HL-60/S4 treated with phorbol 12-myristate 13-acetate at 8.2 ng/mL for 4 days and 3 days (cell line): ENCODE measurements at regions not wholly inside any gene's neighbourhood (a gene's known extent, or its start where the extent isn't known, plus 50 kb on each side); places are given as distances from the start of the nearest gene placed in this dataset.

Source experiments
- in situ Hi-C: fragments of 300-500 bp; cut with MboI; formaldehyde crosslinking; loops from 2 replicates; pipeline ENCODE4 v1.15.0; 2022; ENCODE audit warnings: low sequenced_read_pairs

- in situ Hi-C loops: no loop called here
Observed at GRCh38 chr1:88399690-88400089, 284.4 kb upstream of the PKN2 start.

GRCh38 chr1:88401313-88401712, 282.8 kb upstream of the PKN2 start:
- in situ Hi-C loops: no loop called here

- in situ Hi-C loops: no loop called here
Observed at GRCh38 chr1:88404582-88404981, 279.5 kb upstream of the PKN2 start.

GRCh38 chr1:88407248-88407647, 276.8 kb upstream of the PKN2 start:
- in situ Hi-C loops: no loop called here

- in situ Hi-C loops: no loop called here
Observed at GRCh38 chr1:88421997-88422396, 262.1 kb upstream of the PKN2 start.

DNA sequence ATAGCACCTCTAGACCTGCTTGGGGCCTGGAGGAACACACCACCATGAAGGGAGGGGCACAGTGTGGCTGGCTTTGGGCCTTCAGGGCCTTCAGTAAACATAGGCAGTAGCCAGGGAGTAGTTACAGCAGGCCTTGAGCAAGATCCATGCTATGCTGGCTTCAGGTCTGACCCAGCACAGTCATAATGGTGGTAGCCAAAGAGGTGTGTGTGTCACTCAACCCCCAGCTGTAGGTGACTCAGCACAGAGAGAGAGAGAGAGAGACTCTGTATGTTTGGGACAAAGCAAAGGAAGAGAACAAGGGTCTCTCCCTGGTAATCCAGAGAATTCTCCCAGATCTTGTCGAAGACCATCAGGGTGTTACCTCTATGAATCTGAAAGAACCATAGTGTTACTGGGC, 250.5 kb upstream of the PKN2 start:
- in situ Hi-C loops: no loop called here

DNA sequence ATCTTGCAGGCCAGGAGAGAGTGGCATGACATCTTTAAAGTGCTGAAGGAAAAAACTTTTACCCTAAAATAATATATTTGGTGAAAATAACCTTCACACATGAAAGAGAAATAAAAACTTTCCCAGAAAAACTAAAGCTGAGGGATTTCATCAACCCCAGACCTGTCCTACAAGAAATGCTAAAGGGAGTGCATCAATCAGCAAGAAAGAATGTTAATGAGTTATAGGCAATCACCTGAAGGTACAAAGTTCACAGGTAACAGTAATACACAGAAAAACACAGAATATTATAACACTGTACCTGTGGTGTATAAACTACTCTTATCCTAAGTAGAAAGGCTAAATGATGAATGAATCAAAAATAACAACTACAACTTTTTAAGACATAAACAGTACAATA, 249.2 kb upstream of the PKN2 start:
- in situ Hi-C loops: no loop called here

DNA sequence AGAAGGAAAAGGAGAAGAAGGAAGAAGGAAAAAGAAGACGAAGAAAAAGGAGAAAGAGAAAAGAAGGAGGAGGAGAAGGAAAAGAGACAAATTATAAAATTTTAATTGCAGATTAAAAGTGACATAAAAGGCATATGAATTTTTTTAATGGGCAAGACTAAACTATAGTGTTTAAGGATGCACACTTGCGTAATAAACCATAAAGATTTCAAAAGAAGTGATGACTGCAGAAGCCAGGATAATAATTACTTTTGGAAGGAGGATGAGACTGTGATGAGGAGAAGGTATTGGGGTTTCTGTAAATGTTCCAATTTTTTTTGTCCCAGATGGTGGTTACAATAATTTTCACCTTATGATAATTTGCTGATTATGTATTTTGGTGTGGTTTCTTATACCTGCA, 243.1 kb upstream of the PKN2 start:
- in situ Hi-C loops: no loop called here

- in situ Hi-C loops: no loop called here
Observed at GRCh38 chr1:88451856-88452255, 232.2 kb upstream of the PKN2 start.

DNA sequence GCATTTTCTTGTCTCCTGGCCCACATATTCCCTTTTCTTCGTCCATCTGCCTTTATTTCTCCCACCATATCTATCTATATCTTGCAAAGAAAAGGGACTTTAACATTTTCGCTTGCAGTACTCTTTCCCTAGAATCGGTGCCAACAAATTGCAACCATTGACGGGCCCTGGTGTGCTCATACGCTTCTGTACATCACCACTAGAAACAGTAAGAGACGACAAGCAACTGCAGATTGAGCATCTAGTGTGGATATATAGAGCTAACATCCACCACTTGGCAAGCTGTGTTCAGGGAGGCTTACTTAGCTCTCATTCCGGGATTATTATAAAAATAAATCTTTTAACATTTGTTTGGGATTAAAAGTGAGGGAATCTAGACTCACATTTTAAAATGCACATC, 230.8 kb upstream of the PKN2 start:
- in situ Hi-C loops: no loop called here

DNA sequence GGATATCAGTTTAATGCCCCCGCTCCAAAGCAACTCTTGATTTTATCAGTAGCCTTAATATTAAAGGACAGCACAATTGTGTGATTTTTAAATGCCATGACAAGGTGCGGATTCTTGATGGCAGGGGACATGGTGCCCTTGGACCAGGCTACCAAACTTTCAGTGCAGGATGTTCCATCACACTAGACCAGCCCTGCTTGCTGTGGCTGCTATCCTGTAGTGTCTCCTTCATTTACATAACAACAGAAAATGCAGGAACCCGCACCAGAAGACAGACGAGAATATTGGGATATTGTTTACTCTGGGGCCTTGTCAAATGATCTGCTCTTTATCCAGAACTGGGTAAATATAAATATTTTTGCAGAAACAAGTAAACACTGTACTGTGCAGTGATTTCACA, 229.3 kb upstream of the PKN2 start:
- in situ Hi-C loops: no loop called here

GRCh38 chr1:88455621-88456256, 228.3 kb upstream of the PKN2 start:
- in situ Hi-C loops: no loop called here

DNA sequence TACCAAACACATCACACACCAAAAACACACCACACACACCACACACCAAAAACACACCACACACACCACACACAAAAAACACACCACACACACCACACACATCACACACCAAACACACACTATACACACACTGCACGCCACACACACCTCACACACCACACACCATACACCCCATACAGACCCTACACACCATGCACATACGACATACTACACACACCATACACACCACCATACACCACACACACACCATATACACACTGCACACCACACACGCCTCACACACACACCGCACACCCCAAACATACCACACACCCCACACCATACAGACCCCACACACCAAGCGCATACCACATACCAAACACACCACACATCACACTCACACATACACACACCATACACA, 226.9 kb upstream of the PKN2 start:
- in situ Hi-C loops: no loop called here

DNA sequence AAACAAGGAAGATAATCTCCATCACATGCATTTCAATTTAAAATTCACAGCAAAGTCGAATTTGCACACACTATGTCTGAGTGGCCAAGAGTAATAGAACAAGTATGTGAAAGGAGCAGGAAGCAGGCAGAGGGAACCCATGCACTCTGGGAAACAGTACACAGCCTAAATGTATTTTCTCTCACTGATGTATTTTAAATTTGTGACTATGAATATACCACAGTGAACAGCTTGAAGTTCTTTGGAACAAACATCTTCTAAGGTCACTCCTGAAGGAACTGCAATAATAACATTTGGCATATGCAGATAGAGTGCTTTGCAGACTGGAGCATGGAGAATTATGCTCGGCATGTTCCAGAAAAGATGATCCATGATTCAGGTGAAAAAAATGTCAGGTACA, 223.1 kb upstream of the PKN2 start:
- in situ Hi-C loops: no loop called here

GRCh38 chr1:88462096-88462487, 222.0 kb upstream of the PKN2 start:
- in situ Hi-C loops: no loop called here

- in situ Hi-C loops: no loop called here
Observed at GRCh38 chr1:88462488-88463261, 221.4 kb upstream of the PKN2 start.

GRCh38 chr1:88463401-88463985, 220.6 kb upstream of the PKN2 start:
- in situ Hi-C loops: no loop called here

DNA sequence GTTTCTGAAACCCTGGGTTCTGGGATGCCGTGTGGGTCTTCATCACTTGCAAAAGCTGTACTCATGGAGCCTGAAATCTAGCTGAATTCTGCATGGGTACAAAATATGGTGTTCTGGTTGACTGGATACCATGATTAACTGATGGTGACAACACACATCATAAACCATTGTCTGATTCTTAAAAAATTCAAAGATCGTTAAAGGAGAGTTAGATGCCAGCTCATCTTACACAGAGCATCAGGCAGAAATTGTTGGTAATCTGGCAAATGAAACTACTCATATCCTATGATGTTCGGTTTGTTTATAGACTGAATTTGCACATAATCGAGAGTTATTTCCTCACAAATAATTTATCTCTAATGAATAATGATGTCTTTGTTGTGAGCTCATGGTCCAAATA, 218.1 kb upstream of the PKN2 start:
- in situ Hi-C loops: no loop called here

GRCh38 chr1:88466899-88467580, 217.0 kb upstream of the PKN2 start:
- in situ Hi-C loops: no loop called here

DNA sequence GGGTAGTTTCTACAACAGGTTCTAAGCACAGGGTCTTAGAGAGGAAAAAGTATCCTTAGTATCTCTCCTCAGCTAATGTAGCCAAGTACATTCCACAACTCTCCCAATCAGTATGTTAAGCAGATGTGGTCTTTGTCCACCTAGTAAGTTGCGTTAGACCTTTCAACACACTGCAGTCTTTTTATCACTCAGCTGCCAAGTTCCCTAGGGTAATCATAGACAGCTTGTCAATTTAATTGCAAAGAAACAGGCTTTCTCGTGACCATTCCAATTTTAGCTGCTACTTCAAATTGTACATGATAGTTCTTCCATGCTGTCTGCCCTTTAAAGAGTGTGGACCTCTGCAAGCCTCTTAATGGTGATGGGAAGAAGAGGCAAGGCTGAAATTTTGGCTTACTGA, 211.8 kb upstream of the PKN2 start:
- in situ Hi-C loops: no loop called here

GRCh38 chr1:88472714-88473113, 211.4 kb upstream of the PKN2 start:
- in situ Hi-C loops: no loop called here
